HG03097 (cell line): ENCODE measurements at regions not wholly inside any gene's neighbourhood (a gene's known extent, or its start where the extent isn't known, plus 50 kb on each side); places are given as distances from the start of the nearest gene placed in this dataset.
"Not testable (repeated sequence)": the region's sequence is repeated elsewhere in the genome, so short reads cannot be mapped to it uniquely, and the experiment has no call there.

Experiments
- ATAC-seq: cut with Tn5 transposase; IDR thresholded peaks from one replicate; pipeline ENCODE4 v1.9.1; 2021; ENCODE audit not compliant: unreplicated experiment, low FRiP score

GRCh38 chr6:82118150-82118562 lies 129.4 kb downstream of the IBTK start:
- ATAC-seq = no peak

- no peak for ATAC-seq
Measured at GRCh38 chr6:82114748-82115147, 132.8 kb downstream of the IBTK start.

GRCh38 chr6:82113231-82113630 lies 134.3 kb downstream of the IBTK start:
- ATAC-seq = no peak

- no peak for ATAC-seq
Measured at GRCh38 chr6:82111818-82112217, 135.7 kb downstream of the IBTK start.

GRCh38 chr6:82111114-82111513 lies 136.4 kb downstream of the IBTK start:
- no peak for ATAC-seq

GRCh38 chr6:82103171-82103570 lies 144.4 kb downstream of the IBTK start:
- not testable (repeated sequence) for ATAC-seq

GRCh38 chr6:82101374-82102114 lies 146.0 kb downstream of the IBTK start:
- not testable (repeated sequence) for ATAC-seq

GRCh38 chr6:82100763-82101162 lies 146.8 kb downstream of the IBTK start:
- not testable (repeated sequence) for ATAC-seq

- ATAC-seq = no peak
Measured at GRCh38 chr6:82097676-82098075, 149.9 kb downstream of the IBTK start.

GRCh38 chr6:82095091-82095490 lies 152.5 kb downstream of the IBTK start:
- ATAC-seq = no peak

- no peak for ATAC-seq
Measured at GRCh38 chr6:82094166-82094806, 153.3 kb downstream of the IBTK start.

GRCh38 chr6:82088978-82089771 lies 158.4 kb downstream of the IBTK start:
- ATAC-seq = no peak

- ATAC-seq = no peak
Measured at GRCh38 chr6:82086944-82087343, 160.6 kb downstream of the IBTK start.

- no peak for ATAC-seq
Measured at GRCh38 chr6:82085701-82086100, 161.8 kb downstream of the IBTK start.

- no peak for ATAC-seq
Measured at GRCh38 chr6:82084324-82084920, 163.1 kb downstream of the IBTK start.

GRCh38 chr6:82083646-82084045 lies 163.9 kb downstream of the IBTK start:
- ATAC-seq = no peak

- no peak for ATAC-seq
Measured at GRCh38 chr6:82080767-82081166, 166.8 kb downstream of the IBTK start.

GRCh38 chr6:82078286-82078908 lies 169.1 kb downstream of the IBTK start:
- ATAC-seq = no peak

- no peak for ATAC-seq
Measured at GRCh38 chr6:82076916-82077315, 170.6 kb downstream of the IBTK start.

GRCh38 chr6:82074556-82074955 lies 173.0 kb downstream of the IBTK start:
- ATAC-seq = no peak

GRCh38 chr6:82073484-82073883 lies 174.1 kb downstream of the IBTK start:
- no peak for ATAC-seq
